KMS-11 (cell line): ENCODE measurements at regions not wholly inside any gene's neighbourhood (a gene's known extent, or its start where the extent isn't known, plus 50 kb on each side); places are given as distances from the start of the nearest gene placed in this dataset.
"Not testable (repeated sequence)": the region's sequence is repeated elsewhere in the genome, so short reads cannot be mapped to it uniquely, and the experiment has no call there.

ENCODE experiments used
- H2AFZ ChIP-seq: fragments of 200-600 bp; sonication (generic); 2 replicates; pipeline ENCODE4 v1.6.1; 2016; ENCODE audit warnings: antibody characterized with exemption, mixed run types, low read depth
- H3K27ac ChIP-seq: fragments of 200-600 bp; sonication (generic); 2 replicates; pipeline ENCODE4 v1.6.1; 2016; ENCODE audit warnings: mild to moderate bottlenecking, mixed run types
- H3K27me3 ChIP-seq: fragments of 200-600 bp; sonication (generic); 2 replicates; pipeline ENCODE4 v1.6.1; 2017; ENCODE audit warnings: mild to moderate bottlenecking, low read depth, mixed run types, moderate library complexity; ENCODE audit not compliant: insufficient read depth
- H3K36me3 ChIP-seq: fragments of 200-600 bp; sonication (generic); 2 replicates; pipeline ENCODE4 v1.6.1; 2017; ENCODE audit warnings: mild to moderate bottlenecking, mixed run types; ENCODE audit not compliant: insufficient read depth
- H3K4me1 ChIP-seq: fragments of 200-600 bp; sonication (generic); 2 replicates; pipeline ENCODE4 v1.6.1; 2016; ENCODE audit warnings: mild to moderate bottlenecking, low read depth, mixed run types; ENCODE audit not compliant: poor library complexity, severe bottlenecking
- H3K4me2 ChIP-seq: fragments of 200-600 bp; sonication (generic); 2 replicates; pipeline ENCODE4 v1.7.0; 2016; ENCODE audit warnings: mild to moderate bottlenecking, mixed run types
- H3K4me3 ChIP-seq: fragments of 200-600 bp; sonication (generic); IDR thresholded peaks from 2 replicates; pipeline ENCODE4 v1.6.1; 2017; ENCODE audit warnings: low read depth, low read length, mixed read lengths; ENCODE audit not compliant: insufficient read depth
- H3K79me2 ChIP-seq: fragments of 200-600 bp; sonication (generic); 2 replicates; pipeline ENCODE4 v1.6.1; 2016; ENCODE audit warnings: low read depth, mixed run types; ENCODE audit not compliant: insufficient read depth
- H3K9ac ChIP-seq: fragments of 200-600 bp; sonication (generic); 2 replicates; pipeline ENCODE4 v1.6.1; 2016; ENCODE audit warnings: mild to moderate bottlenecking, mixed run types
- H4K20me1 ChIP-seq: fragments of 200-600 bp; sonication (generic); 2 replicates; pipeline ENCODE4 v1.6.1; 2016; ENCODE audit warnings: mild to moderate bottlenecking, mixed run types; ENCODE audit not compliant: insufficient read depth
- TF ChIP-seq, protein P1 (sequence below): fragments of 200-600 bp; sonication (generic); conservative IDR thresholded peaks from 2 replicates; pipeline ENCODE4 v1.6.1; 2017; ENCODE audit warnings: low read depth, mild to moderate bottlenecking, antibody characterized with exemption, low read length, moderate library complexity, mixed read lengths

DNA sequence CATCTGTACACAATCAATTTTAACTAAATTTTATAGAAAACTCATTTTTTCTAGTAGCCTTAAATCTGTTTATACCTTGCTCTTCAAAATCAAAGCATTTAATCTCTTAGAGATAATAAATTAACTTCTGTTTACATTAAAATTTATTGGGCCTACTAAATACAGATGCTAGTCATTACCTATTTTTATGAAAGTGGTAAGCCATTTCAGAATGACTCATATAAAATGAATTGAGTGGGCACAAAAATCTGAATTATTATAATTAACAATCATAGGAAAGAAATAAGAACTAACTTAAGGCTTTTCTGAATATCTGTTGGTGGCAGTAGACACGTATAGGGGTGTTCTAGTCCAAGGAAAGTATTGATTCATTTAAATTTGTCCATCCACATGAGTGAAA is 157.9 kb downstream of the KCNJ2 start:
- no peak overlapping the region for H3K4me3 ChIP-seq
- H3K27me3 ChIP-seq, result no peaks in the 10 kb centered on the region
- H3K4me1 ChIP-seq, result no peaks in the 10 kb centered on the region
- no peak overlapping the region for H2AFZ ChIP-seq
- no peak overlapping the region for H3K9ac ChIP-seq
- H3K27ac ChIP-seq, result no peak overlapping the region
- TF ChIP-seq, protein P1, sequence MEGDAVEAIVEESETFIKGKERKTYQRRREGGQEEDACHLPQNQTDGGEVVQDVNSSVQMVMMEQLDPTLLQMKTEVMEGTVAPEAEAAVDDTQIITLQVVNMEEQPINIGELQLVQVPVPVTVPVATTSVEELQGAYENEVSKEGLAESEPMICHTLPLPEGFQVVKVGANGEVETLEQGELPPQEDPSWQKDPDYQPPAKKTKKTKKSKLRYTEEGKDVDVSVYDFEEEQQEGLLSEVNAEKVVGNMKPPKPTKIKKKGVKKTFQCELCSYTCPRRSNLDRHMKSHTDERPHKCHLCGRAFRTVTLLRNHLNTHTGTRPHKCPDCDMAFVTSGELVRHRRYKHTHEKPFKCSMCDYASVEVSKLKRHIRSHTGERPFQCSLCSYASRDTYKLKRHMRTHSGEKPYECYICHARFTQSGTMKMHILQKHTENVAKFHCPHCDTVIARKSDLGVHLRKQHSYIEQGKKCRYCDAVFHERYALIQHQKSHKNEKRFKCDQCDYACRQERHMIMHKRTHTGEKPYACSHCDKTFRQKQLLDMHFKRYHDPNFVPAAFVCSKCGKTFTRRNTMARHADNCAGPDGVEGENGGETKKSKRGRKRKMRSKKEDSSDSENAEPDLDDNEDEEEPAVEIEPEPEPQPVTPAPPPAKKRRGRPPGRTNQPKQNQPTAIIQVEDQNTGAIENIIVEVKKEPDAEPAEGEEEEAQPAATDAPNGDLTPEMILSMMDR, result no peak
- no peaks in the 10 kb centered on the region for H4K20me1 ChIP-seq
- no peak overlapping the region for H3K4me2 ChIP-seq
- no peaks in the 10 kb centered on the region for H3K79me2 ChIP-seq
- no peaks in the 10 kb centered on the region for H3K36me3 ChIP-seq

DNA sequence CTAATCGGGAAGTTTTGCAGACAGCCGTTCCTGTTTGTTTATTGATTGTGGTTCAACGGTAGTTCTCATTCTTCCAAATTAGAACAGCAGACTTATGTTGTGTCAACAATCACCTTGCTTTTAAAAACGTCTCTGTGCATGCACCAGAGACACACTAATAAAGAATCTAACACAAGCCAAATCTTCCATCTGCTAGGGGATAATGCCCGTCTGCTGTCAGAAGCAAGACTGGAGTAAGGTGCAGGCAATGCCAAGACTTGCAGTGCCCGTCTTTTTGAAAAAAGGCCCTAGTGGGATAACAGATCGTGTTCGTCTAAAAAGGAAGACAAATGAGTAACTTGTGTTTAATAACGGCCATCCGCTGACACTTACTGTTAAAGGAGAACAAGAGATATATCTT is 158.4 kb downstream of the KCNJ2 start:
- H3K4me2 ChIP-seq, result no peak overlapping the region
- no peak overlapping the region for H2AFZ ChIP-seq
- no peaks in the 10 kb centered on the region for H3K4me1 ChIP-seq
- H3K4me3 ChIP-seq, result no peak overlapping the region
- H3K79me2 ChIP-seq, result no peaks in the 10 kb centered on the region
- H3K9ac ChIP-seq, result no peak overlapping the region
- H3K27ac ChIP-seq, result no peak overlapping the region
- TF ChIP-seq, protein P1, result no peak
- H3K36me3 ChIP-seq, result no peaks in the 10 kb centered on the region
- H4K20me1 ChIP-seq, result no peaks in the 10 kb centered on the region
- no peaks in the 10 kb centered on the region for H3K27me3 ChIP-seq

DNA sequence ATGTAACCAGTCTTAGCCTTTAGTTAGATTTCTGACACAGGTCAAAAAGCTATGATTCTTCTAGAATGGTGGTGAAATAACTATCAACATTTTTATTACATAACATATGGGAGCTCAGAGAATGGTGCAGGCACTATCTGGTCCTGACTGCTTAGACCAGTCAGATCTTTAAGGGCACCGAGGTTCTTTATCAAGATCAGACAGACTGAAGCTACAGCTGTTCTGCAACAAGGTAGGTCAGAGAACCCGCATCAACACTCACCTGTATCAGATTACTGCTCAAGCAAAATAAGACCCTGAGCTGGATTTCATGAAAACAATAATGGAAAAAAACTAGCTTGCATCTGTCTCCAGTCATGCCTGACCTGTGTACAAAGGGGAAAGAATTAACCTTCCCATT is 160.4 kb downstream of the KCNJ2 start:
- TF ChIP-seq, protein P1, result no peak
- H3K4me1 ChIP-seq, result no peaks in the 10 kb centered on the region
- no peak overlapping the region for H3K4me3 ChIP-seq
- H3K79me2 ChIP-seq, result no peaks in the 10 kb centered on the region
- H3K27me3 ChIP-seq, result no peaks in the 10 kb centered on the region
- no peaks in the 10 kb centered on the region for H4K20me1 ChIP-seq
- no peak overlapping the region for H3K9ac ChIP-seq
- H3K36me3 ChIP-seq, result no peaks in the 10 kb centered on the region
- no peak overlapping the region for H3K4me2 ChIP-seq
- H3K27ac ChIP-seq, result no peak overlapping the region
- no peak overlapping the region for H2AFZ ChIP-seq

DNA sequence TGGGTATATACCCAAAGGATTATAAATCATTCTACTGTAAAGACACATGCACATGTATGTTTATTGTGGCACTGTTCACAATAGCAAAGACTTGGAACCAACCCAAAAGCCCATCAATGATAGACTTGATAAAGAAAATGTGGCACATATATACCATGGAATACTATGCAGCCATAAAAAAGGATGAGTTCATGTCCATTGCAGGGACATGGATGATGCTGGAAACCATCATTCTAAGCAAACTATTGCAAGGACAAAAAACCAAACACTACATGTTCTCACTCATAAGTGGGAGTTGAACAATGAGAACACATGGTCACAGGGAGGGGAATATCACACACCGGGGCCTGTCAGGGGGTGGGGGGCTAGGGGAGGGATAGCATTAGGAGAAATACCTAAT is 161.7 kb downstream of the KCNJ2 start:
- H3K79me2 ChIP-seq, H3K9ac ChIP-seq, H3K4me3 ChIP-seq, H4K20me1 ChIP-seq, H3K4me1 ChIP-seq, H3K27ac ChIP-seq, H3K36me3 ChIP-seq, H3K4me2 ChIP-seq, H3K27me3 ChIP-seq, H2AFZ ChIP-seq: not testable (repeated sequence)

DNA sequence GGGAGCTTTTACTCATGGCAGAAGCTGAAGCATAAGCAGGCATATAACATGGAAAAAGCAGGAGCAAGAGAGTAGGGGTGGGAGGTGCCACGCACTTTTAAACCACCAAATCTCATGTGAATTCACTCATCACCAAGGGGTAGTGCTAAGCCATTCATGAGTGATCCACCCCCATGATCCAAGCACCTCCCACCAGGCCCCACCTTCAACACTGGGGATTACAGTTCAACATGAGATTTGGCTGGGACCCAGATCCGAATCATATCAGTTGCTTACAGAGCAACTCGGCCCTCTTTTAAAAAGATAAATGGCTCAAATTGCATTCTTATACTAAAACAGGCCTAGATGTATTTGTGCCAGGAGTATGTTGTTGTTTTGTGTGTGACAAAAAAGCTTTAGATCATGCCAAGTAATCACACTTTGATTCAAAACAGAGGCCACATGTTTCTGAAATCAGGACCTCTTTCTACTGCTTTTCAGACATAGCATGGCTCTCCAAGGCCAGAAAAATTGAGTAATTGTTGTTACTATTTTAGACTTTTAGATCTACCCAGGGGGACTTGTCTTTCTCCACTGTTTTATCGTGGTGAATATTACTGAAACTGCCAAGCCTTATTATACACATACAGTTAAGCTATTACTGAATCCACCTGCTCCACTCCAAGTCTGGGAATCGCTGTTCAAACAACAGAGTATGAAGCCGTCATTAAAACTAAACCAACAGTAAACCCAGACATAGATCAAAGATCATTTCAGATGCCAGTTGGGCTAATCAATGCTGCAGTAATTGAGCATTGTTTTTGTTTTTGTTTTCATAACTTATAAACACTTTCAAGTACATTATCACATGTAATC is 163.3 kb downstream of the KCNJ2 start:
- TF ChIP-seq, protein P1, result no peak
- no peaks in the 10 kb centered on the region for H4K20me1 ChIP-seq

More for the DNA sequence above, 163.3 kb downstream of the KCNJ2 start:
- Histone ChIP-seq H3K4me2 (no peak overlapping the region), H2AFZ (no peak overlapping the region), H3K79me2 (no peaks in the 10 kb centered on the region), H3K4me3 (no peak overlapping the region), H3K27ac (no peak overlapping the region), H3K9ac (no peak overlapping the region), H3K4me1 (no peaks in the 10 kb centered on the region), H3K36me3 (no peaks in the 10 kb centered on the region), H3K27me3 (no peaks in the 10 kb centered on the region)
